AG09309 (cell line): ENCODE measurements at regions not wholly inside any gene's neighbourhood (a gene's known extent, or its start where the extent isn't known, plus 50 kb on each side); places are given as distances from the start of the nearest gene placed in this dataset.

Experiments
- DNase-seq: peaks from one replicate; pipeline ENCODE4 v3.0.0-alpha.2; 2010; ENCODE audit warnings: low read depth
- H3K4me3 ChIP-seq: 2 replicates; pipeline ENCODE4 v1.5.1; 2011; ENCODE audit warnings: mild to moderate bottlenecking, low read depth, low read length, moderate library complexity; ENCODE audit not compliant: control insufficient read depth
- TF ChIP-seq, protein P1 (sequence below): IDR thresholded peaks from 2 replicates; pipeline ENCODE4 v1.5.1; 2011; ENCODE audit warnings: mild to moderate bottlenecking, low read depth, low read length, inconsistent platforms; ENCODE audit not compliant: insufficient read depth, control insufficient read depth; ENCODE audit errors: missing control alignments

DNA sequence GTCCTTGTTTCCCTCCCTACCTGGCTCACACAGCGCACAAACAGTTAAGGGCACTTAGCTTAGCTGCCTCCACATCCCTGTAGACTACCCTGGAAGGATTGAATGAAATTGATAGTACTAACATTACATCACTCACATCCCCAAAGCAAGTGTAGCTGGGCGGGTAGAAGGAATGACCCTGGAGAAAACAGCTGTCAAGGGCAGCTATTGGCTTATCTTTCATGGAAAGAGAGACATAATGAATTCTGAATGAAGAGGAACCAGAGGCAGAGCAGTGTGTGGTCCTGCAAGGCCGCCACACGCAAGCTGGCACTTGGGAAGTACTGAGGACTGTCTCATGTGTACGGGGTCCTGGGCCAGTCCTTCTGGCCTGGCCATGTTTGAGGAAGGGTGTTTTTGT is 369.6 kb upstream of the RGMA start:
- TF ChIP-seq, protein P1, sequence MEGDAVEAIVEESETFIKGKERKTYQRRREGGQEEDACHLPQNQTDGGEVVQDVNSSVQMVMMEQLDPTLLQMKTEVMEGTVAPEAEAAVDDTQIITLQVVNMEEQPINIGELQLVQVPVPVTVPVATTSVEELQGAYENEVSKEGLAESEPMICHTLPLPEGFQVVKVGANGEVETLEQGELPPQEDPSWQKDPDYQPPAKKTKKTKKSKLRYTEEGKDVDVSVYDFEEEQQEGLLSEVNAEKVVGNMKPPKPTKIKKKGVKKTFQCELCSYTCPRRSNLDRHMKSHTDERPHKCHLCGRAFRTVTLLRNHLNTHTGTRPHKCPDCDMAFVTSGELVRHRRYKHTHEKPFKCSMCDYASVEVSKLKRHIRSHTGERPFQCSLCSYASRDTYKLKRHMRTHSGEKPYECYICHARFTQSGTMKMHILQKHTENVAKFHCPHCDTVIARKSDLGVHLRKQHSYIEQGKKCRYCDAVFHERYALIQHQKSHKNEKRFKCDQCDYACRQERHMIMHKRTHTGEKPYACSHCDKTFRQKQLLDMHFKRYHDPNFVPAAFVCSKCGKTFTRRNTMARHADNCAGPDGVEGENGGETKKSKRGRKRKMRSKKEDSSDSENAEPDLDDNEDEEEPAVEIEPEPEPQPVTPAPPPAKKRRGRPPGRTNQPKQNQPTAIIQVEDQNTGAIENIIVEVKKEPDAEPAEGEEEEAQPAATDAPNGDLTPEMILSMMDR, result no peak
- no peak overlapping the region for H3K4me3 ChIP-seq
- no peak for DNase-seq

DNA sequence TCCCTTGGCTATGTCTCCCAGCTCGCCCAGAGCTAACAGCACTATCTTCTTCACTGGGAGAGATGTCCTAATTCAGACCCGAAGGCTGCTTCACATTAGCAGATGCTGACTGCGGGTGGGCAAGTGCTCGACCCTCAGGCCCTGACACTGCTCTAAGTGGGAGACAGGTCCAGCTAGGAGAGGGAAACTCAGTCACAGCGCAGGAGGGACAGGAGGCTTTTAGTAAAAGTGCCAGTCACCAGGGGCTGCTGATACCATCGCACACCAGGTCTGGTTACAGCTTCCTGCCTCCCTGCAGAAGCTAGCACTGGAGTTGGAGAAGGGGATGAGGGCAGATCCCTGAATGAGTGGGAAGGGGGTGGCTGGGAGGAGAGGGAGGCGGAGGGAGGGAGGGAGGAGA is 365.8 kb upstream of the RGMA start:
- TF ChIP-seq, protein P1, result no peak
- DNase-seq, result no peak
- H3K4me3 ChIP-seq, result no peak overlapping the region

DNA sequence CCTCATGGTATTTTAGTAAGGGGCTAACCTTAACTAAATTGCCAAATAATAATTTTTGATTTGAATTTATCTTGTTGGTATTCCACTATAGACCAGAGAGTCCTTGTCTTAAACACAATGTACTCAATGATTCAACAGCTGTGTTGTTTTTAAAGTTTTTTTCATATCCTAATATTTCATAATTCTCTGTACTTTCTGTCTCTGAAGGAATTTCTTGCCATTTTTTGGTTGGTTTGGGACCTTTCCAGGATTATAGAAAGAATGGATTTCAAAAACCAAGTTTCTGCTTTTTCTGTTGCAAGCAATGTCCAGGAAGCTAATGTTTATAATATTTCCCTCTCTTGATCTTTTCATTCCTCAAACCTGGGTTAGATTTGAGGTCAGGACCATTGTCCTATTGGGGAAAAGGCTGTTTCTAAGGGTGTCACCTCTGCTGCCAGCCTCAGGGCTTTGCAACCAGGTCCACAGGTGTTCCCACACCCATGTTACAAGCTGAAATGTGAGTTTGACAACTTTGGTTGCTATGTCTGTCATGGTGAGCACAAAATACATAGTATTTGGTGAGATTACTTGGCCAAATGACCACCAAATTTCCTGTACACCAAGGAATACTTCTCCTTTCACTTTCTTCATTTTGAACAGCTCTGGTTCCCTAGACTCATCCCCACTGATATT is 363.7 kb upstream of the RGMA start:
- DNase-seq, result no peak
- TF ChIP-seq, protein P1, result no peak
- H3K4me3 ChIP-seq, result no peak overlapping the region

DNA sequence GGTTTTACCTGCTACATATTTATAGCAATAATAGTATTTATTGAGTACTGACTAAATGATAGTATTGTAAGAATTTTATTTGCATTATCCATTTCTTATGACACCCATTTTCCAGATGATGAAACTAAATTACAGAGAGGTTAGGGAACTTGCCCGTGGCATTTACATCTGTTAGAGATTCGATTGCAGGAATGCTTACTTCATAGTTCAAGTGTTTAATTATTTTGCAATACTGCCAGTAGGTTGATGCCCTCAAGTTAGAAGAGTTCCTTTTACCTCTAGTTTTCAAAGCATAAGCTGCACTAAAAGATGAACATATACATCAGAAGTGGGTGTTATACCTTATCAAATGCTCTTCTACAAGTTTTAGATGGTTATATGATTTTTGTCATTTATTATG is 362.8 kb upstream of the RGMA start:
- TF ChIP-seq, protein P1, result no peak
- DNase-seq, result no peak
- no peak overlapping the region for H3K4me3 ChIP-seq

DNA sequence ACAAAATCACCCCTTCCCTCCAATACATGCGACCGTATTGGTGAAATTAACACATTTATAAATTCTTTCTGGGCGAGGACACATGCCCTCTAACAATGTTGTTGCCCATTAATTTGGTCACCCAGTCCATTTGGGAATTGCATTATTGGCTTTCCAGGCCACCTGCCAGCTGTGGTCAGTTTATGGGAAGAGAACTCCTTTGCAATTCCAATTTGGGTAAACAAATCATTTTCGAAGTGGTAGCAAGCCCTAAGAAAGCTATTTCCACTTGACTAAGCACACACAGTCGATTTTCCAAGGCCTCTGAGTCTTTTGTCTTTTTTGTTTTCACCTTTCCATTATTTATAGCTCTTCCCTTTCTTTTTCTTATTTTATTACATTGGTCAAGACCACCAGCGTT is 362.3 kb upstream of the RGMA start:
- H3K4me3 ChIP-seq, result no peak overlapping the region
- DNase-seq, result no peak
- TF ChIP-seq, protein P1, result no peak

DNA sequence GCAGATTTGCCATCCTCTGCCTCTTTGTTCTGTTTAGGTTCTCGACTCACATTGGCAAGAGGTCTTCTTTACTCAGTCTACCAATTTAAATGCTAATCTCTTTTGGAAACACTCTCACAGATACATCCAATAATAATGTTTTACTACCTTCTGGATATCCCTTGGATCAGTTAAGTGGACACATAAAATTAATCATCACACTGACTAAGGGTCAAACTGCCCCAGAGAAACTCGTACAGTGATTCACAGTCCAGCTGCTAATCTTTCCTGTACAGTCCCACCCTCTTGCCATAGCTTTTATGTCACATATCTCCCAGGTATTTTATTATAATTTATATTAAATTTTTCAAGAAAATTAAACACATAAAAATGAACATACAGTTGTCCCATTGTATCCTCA is 360.8 kb upstream of the RGMA start:
- TF ChIP-seq, protein P1, result no peak
- no peak overlapping the region for H3K4me3 ChIP-seq
- DNase-seq, result no peak
